Hematopoietic multipotent progenitor cell (in vitro differentiated cells): ENCODE measurements at regions not wholly inside any gene's neighbourhood (a gene's known extent, or its start where the extent isn't known, plus 50 kb on each side); places are given as distances from the start of the nearest gene placed in this dataset.
A peak's percentile ranks its signal among the peaks of the same experiment; 100 is the strongest.
"Not testable (repeated sequence)": the region's sequence is repeated elsewhere in the genome, so short reads cannot be mapped to it uniquely, and the experiment has no call there.

Experiments
- DNase-seq, 3 donors: peaks; one replicate each; pipeline ENCODE4 v3.0.0-alpha.2; 2011 to 2015; ENCODE audit warnings: low read depth in 2 of 3, low spot score in 2 of 3

- not testable (repeated sequence) for DNase-seq
Measured at GRCh38 chr4:26198931-26199330, 121.9 kb upstream of the RBPJ start.

GRCh38 chr4:26199596-26199995, 121.2 kb upstream of the RBPJ start:
- no peak for DNase-seq

- no peak for DNase-seq
Measured at GRCh38 chr4:26201120-26201519, 119.7 kb upstream of the RBPJ start.

- DNase-seq = no peak
Measured at GRCh38 chr4:26204249-26204825, 116.5 kb upstream of the RBPJ start.

GRCh38 chr4:26204911-26205370, 115.9 kb upstream of the RBPJ start:
- no peak for DNase-seq

- DNase-seq = no peak
Measured at GRCh38 chr4:26206339-26206738, 114.5 kb upstream of the RBPJ start.

GRCh38 chr4:26206999-26207398, 113.8 kb upstream of the RBPJ start:
- DNase-seq = no peak

- DNase-seq = no peak
Measured at GRCh38 chr4:26207631-26208030, 113.2 kb upstream of the RBPJ start.

- no peak for DNase-seq
Measured at GRCh38 chr4:26208237-26208994, 112.4 kb upstream of the RBPJ start.

- DNase-seq = not testable (repeated sequence)
Measured at GRCh38 chr4:26209378-26209777, 111.4 kb upstream of the RBPJ start.

GRCh38 chr4:26212528-26212927, 108.3 kb upstream of the RBPJ start:
- no peak for DNase-seq

GRCh38 chr4:26213317-26213716, 107.5 kb upstream of the RBPJ start:
- no peak for DNase-seq

- no peak for DNase-seq
Measured at GRCh38 chr4:26214994-26215393, 105.8 kb upstream of the RBPJ start.

GRCh38 chr4:26215725-26216124, 105.1 kb upstream of the RBPJ start:
- no peak for DNase-seq

- no peak for DNase-seq
Measured at GRCh38 chr4:26217481-26217880, 103.3 kb upstream of the RBPJ start.

- DNase-seq = no peak
Measured at GRCh38 chr4:26217961-26218676, 102.7 kb upstream of the RBPJ start.

GRCh38 chr4:26218677-26219605, 101.9 kb upstream of the RBPJ start:
- peak in 1 of 3 donors; percentile 11 for DNase-seq

GRCh38 chr4:26220696-26221095, 100.1 kb upstream of the RBPJ start:
- DNase-seq = no peak

- DNase-seq = no peak
Measured at GRCh38 chr4:26223155-26223554, 97.7 kb upstream of the RBPJ start.

GRCh38 chr4:26226629-26227376, 94.0 kb upstream of the RBPJ start:
- no peak for DNase-seq
